Spleen (tissue), 7 donors: ENCODE measurements at regions not wholly inside any gene's neighbourhood (a gene's known extent, or its start where the extent isn't known, plus 50 kb on each side); places are given as distances from the start of the nearest gene placed in this dataset.

Experiments used
- POLR2AphosphoS5 ChIP-seq, 3 donors: sonication (generic); formaldehyde crosslinking; IDR thresholded peaks; one replicate each; pipeline ENCODE4 v1.5.1; 2017; ENCODE audit warnings: antibody characterized with exemption in 3 of 3
- TF ChIP-seq, protein P1 (sequence below), 11 experiments: fragments of 200-600 bp in 7 of 11; fragments of 450-650 bp in 4 of 11; sonication (generic) in 4 of 11; IDR thresholded peaks in 8 of 11; conservative IDR thresholded peaks in 3 of 11; 1 replicate in 7 of 11; 2 replicates in 4 of 11; pipeline versions ENCODE4 v1.4.0 to v1.8.0; 2016 to 2021; ENCODE audit warnings: antibody characterized with exemption in 11 of 11, inconsistent platforms in 4 of 11, mild to moderate bottlenecking in 1 of 11
- donor health status: DM: no; HTN: no; CAD: no; lungs with moderate emphysema.
- donor health status: DM: no; HTN: no; CAD: no.
- donor health status: DM: no; HTN: no; CAD: no.

DNA sequence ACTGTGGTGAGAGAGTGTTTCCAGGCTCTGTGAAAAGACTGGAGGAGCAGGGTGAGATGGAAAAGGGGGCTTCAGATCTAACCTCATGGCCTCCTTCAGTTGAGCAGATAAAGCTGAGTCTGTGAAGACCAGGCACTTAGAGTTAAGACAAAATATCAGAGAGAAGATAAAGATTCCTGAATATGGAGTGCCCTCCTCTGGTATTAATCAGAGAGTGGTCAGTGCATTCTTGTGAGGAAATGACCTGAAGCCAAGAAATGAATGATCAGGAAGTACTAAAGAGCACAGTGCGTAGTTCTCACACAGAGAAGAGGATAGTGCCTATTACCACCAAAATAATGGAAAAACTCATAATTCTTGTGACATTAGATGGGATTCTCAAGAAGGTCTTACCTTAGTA lies 1417.0 kb upstream of the ACO1 start:
- TF ChIP-seq, protein P1, sequence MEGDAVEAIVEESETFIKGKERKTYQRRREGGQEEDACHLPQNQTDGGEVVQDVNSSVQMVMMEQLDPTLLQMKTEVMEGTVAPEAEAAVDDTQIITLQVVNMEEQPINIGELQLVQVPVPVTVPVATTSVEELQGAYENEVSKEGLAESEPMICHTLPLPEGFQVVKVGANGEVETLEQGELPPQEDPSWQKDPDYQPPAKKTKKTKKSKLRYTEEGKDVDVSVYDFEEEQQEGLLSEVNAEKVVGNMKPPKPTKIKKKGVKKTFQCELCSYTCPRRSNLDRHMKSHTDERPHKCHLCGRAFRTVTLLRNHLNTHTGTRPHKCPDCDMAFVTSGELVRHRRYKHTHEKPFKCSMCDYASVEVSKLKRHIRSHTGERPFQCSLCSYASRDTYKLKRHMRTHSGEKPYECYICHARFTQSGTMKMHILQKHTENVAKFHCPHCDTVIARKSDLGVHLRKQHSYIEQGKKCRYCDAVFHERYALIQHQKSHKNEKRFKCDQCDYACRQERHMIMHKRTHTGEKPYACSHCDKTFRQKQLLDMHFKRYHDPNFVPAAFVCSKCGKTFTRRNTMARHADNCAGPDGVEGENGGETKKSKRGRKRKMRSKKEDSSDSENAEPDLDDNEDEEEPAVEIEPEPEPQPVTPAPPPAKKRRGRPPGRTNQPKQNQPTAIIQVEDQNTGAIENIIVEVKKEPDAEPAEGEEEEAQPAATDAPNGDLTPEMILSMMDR (IDR thresholded peaks at IDR 0.05 in 8 of 11, conservative IDR thresholded peaks at IDR 0.05 in 3 of 11) = no peak
- TF ChIP-seq POLR2AphosphoS5 (IDR thresholded peaks at IDR 0.05) = no peak
